Liver (tissue), 3 donors: ENCODE measurements at regions not wholly inside any gene's neighbourhood (a gene's known extent, or its start where the extent isn't known, plus 50 kb on each side); places are given as distances from the start of the nearest gene placed in this dataset.

Experiments
- FOXA1 ChIP-seq: IDR thresholded peaks from 2 replicates; pipeline ENCODE4 v1.6.1; 2016; ENCODE audit warnings: antibody characterized with exemption
- RAD21 ChIP-seq, 2 donors: IDR thresholded peaks; 2 replicates each; pipeline ENCODE4 v1.6.1; 2016; ENCODE audit warnings: antibody characterized with exemption in 2 of 2, mild to moderate bottlenecking in 2 of 2
- TF ChIP-seq, protein P1 (sequence below): IDR thresholded peaks from 2 replicates; pipeline ENCODE4 v1.6.1; 2016; ENCODE audit warnings: antibody characterized with exemption
- TF ChIP-seq, protein P2 (sequence below): fragments of 150-350 bp; IDR thresholded peaks from 2 replicates; pipeline ENCODE4 v1.5.1; 2017; ENCODE audit warnings: improper control_type of control experiment, low read depth, low read length; ENCODE audit not compliant: missing input control
- donor health status: healthy.
- donor health status: healthy.

DNA sequence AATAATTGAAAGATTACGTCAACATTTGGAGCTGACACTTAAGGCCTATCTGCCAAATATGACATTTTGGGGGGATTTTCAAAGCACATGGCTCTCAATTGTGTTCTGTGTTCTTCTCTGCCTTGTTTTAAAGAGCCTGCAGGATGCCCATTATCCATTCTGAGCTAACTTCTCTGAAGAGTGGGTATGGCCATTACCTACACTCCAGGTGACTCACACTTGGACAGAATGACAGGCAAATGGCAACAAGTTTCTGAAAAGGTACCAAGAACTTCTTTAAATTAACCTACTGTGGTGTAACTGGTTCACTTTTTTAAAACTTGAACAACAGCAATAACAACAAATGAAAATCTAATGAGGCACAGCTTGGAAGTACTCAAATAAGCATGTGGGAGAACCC is 834.9 kb upstream of the SLC39A10 start:
- TF ChIP-seq, protein P1, sequence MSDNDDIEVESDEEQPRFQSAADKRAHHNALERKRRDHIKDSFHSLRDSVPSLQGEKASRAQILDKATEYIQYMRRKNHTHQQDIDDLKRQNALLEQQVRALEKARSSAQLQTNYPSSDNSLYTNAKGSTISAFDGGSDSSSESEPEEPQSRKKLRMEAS = no peak
- TF ChIP-seq, protein P2, sequence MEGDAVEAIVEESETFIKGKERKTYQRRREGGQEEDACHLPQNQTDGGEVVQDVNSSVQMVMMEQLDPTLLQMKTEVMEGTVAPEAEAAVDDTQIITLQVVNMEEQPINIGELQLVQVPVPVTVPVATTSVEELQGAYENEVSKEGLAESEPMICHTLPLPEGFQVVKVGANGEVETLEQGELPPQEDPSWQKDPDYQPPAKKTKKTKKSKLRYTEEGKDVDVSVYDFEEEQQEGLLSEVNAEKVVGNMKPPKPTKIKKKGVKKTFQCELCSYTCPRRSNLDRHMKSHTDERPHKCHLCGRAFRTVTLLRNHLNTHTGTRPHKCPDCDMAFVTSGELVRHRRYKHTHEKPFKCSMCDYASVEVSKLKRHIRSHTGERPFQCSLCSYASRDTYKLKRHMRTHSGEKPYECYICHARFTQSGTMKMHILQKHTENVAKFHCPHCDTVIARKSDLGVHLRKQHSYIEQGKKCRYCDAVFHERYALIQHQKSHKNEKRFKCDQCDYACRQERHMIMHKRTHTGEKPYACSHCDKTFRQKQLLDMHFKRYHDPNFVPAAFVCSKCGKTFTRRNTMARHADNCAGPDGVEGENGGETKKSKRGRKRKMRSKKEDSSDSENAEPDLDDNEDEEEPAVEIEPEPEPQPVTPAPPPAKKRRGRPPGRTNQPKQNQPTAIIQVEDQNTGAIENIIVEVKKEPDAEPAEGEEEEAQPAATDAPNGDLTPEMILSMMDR = no peak
- TF ChIP-seq FOXA1 = no peak
- TF ChIP-seq RAD21 (IDR thresholded peaks at IDR 0.05) = no peak
